Activated T-cell treated with anti-CD3 and anti-CD28 coated beads, Interleukin-2, amount 50 U/mL, for 48 hours (primary cell): ENCODE measurements at regions not wholly inside any gene's neighbourhood (a gene's known extent, or its start where the extent isn't known, plus 50 kb on each side); places are given as distances from the start of the nearest gene placed in this dataset.

ENCODE experiments used
- DNase-seq, 2 experiments: peaks; one replicate each; pipeline ENCODE4 v3.0.0-alpha.2; 2020

DNA sequence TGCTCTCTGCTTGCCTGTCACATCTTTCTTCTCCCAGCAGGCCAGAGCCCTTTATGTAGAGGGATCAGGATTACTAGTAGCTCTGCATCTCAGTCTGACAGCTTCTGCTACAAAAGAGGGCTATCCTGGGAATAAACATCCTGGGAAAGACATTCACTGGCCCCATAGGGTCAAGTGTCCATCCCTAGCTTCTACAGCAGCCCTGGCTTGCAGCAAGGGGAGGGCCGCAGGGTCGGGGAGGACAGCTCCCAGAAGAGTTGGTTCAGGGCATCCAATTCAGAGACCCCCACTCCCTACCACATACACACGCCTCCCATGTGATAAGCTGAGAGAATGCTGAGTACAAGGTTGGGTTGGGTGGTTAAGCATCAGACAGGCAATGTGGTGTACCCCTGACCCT, 154.1 kb upstream of the PDE10A start:
- DNase-seq = no peak

- DNase-seq = no peak
Observed at GRCh38 chr6:165814679-165815078, 151.6 kb upstream of the PDE10A start.

DNA sequence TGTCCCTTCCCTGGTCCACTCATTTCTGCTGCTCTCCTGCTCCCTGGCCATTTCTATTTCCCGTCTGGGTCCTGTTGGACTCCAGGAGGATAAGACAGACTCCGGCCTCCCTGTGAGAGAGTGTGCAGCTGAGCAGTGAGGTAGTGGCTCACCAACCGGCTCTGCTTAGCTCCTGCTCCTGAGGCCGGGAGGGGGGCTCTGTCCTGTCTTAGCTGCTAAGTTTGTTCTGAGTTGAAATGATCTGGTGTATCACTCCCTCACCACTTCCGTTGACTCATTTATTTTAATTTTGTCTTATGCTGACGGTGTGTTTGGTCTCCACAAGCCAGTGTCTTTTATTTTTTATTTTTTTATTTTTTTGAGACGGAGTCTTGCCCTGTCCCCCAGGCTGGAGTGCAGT, 148.5 kb upstream of the PDE10A start:
- DNase-seq = no peak

DNA sequence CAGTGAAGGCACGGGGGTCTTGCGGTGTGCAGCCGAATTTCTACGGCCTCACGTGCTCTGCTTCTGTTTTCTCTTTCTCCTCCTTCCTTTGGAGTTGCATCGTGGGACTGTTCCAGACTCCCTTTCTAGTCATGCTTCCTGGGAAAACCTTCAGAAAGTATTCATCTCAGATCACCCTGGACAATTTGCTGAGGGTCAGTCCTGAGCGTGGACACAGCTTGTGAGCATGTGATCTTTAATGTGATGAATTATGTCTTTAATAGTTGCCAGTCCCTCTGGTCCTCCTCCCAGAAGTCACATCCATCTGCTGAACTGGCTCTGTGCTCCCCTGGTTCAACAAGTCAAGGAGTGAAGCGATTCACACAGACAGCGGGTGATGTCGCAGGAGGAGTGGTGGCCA, 145.0 kb upstream of the PDE10A start:
- DNase-seq = no peak

DNA sequence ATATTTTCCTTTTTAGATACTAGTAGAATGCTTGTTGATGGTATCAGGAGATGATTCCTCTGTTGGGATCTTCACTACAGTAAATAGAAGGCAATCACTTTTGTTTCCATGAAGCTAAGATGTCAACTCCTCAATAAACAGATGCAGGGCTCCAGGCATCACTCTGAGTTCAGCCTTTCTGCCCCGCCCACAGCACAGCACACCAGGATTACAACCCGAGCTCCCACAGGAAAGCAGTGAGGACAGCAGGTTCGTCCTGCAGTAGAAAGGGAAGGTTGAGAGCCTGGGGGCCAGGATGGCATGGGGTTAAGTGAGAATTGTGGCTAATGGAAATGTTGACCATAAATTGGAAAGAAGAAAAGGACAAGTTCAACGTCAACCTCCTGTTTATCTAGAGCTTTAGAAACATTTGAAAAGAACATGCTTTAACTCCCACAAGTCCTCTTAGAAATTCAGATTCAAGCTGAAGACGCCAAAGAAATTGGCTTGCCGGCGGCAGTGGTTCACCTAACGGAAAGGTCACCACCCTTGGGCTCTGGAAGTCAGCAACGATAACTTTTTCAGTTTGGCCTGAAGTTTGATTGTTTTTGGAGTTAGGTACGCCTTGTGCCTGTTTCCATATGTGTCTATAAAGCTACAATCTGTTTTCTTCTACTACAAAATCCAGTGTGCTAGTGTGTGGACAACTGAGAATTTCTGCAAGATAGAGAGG, 144.4 kb upstream of the PDE10A start:
- no peak for DNase-seq

GRCh38 chr6:165806126-165806810, 143.2 kb upstream of the PDE10A start:
- no peak for DNase-seq

- DNase-seq = no peak
Observed at GRCh38 chr6:165805636-165806035, 142.6 kb upstream of the PDE10A start.

DNA sequence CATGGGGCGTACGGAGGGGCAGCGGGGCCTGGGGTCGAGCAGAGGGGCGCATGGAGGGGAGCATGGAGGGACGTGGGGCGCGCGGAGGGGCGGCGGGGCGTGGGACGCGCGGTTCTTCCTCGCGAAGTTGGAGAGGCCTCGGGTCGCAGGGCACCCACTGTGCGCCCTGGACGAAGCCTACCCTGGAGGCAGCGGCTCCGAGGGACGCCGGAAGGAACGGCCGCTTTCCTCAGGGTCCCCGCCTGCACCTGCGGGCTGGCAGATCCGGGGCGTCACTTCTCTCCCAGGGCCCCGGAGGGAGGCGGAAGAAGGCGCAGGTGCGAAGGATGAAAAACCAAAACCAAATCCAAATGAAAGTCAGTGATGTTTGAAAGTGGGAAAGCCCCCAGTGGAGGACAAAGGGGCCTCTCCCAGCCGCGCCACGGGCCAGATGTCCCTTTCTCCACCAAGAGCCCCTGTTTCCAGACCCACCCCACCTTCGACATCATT, 142.1 kb upstream of the PDE10A start:
- DNase-seq = no peak

GRCh38 chr6:165804331-165805066, 141.5 kb upstream of the PDE10A start:
- no peak for DNase-seq

GRCh38 chr6:165800337-165800736, 137.3 kb upstream of the PDE10A start:
- DNase-seq = no peak

- DNase-seq = no peak
Observed at GRCh38 chr6:165799391-165800153, 136.5 kb upstream of the PDE10A start.

GRCh38 chr6:165798991-165799390, 135.9 kb upstream of the PDE10A start:
- no peak for DNase-seq

DNA sequence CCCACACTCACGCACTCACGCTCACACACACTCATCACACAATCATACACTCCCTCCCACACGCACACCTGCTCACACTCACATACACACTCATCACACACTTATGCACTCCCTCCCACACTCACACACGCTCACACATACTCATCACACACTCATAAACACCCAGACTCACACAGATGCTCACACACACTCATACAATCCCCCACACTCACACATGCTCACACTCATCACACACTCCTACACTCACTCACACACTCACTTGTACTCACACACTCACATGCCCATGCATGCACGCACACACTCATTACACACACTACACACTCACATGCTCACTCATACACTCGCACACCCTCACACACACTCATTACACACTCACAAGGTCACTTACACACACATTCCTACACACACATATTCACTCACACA, 131.1 kb upstream of the PDE10A start:
- no peak for DNase-seq

DNA sequence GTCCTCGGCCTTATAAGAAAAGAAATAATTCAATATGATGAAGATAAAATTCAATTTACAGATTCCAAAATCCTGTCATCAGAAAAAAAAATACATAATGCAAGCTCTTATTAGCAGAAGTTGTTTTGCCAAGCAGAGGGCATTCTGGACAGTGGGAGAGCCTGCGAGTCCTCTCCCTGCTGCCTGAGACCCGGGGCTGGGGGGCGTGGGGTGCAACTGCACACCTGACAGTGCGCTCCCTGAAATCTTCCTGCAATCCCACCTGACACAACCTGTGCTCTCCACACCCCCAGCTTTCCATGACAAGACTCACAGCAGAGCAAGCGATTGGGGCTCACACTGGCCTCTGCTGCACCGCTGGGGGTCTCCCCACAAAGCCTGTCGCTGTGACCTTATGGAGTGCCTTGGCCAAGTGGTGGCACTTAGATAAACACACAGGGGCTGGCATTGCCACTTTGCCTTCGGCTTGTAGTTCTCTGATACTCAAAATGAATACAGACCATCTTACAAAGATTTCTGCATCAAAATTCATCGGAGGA, 130.3 kb upstream of the PDE10A start:
- DNase-seq = no peak

- DNase-seq = no peak
Observed at GRCh38 chr6:165791876-165792437, 128.9 kb upstream of the PDE10A start.

DNA sequence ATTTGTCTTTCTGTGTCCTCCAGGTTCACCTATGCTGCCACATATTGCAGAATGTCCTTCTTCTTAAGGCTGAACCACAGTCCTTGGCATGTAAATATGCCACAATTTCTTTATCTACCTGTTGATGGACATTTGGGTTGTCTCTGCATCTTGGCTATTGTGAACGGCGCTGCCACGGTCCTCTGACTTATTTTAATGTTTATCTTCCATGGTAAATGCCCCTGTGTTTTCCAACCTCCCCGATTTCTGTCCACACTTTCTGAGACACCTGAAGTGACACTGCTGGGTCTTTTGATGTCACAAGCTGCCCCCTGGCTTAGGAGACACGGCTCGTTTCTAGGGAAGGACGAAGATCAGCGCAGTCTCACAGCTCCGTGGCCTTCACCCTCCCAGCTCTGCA, 128.3 kb upstream of the PDE10A start:
- DNase-seq = no peak

DNA sequence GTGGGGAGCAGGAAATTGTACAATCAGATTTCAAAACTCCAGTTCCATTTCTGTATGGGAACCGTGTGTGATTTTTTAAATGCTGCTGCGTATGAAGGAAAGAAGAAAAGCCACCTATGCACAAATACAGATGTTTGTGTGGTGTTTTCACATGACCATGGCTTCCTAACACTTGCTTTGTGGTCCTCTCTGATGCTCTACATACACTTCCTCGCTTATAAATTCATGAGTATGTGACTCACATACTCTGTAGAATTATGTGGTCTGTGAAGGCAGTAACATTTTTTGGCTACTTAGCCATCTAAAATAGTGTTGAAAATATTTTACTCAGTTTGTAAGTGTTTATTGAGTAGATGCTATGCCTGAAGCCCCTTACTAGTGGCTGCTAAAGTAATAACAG, 119.8 kb upstream of the PDE10A start:
- DNase-seq = no peak

- DNase-seq = no peak
Observed at GRCh38 chr6:165782134-165782533, 119.1 kb upstream of the PDE10A start.

DNA sequence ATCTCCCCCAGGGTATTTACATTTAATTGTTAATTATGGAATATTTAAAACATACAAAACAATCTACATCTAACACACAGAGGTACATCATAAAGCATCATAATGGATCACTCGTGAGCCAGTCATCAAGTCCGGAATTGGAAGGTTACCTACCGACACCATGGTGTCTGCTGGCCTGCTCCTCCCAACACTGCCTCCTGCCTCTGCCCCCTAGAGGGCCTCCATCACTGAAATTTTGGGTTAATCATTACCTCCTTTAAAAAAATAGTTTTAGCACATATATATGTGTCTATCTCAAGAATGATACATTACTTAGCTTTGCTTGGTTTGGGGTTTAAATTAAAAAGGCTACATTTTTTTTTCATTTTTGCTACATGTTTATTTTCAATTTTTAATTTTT, 114.6 kb upstream of the PDE10A start:
- DNase-seq = no peak

GRCh38 chr6:165776691-165777090, 113.7 kb upstream of the PDE10A start:
- no peak for DNase-seq

DNA sequence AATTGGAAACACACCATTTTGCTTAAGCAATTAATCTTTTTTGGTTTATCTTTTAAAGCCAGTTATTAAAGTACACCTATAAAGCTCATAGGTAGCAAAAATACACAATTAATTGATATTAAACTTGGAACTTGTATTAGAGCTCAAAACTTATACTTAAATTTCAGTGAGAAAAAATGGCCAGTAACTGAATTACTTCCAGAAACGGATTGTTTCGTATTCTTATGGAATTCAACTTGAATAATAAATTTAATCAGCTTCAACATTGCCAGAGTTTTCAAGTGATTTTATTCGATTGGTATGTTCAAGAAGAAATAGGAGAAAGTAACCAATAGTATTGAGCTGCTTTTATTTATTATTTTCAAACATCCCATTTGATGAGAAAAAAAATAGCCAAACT, 112.7 kb upstream of the PDE10A start:
- DNase-seq = no peak

DNA sequence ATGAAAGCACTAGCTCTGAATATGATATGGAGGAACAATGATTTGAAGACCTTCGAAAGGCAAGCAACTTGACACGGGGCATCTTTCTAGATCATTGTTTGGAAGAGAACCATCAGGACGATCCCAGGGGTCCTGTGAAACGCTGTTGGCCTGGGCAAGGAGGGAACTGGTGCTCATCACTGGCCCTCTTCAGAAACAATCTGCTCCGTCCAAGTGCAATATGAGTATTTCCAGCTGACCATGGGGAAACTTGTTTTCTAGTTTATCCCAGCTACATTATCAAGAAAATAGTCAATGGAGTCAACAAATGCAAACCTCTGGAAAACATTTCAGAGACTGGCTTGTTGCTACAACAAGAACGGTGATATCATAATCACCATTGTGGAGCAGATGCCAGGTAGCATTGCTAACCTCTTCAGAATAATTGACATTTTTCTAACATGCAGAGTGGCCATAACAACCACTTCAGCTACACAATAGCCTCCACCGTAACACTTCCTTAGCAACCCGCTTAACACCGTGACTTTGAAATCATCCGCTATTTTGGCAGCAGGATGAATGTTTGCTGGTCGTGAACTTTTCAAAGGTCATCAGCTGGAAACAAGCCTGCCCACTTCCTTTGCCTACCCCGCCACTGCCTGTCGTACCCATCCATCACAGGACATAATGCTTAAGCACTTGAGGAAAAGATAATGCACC, 112.0 kb upstream of the PDE10A start:
- DNase-seq = no peak
